Aorta (tissue), 5 donors: ENCODE measurements at regions not wholly inside any gene's neighbourhood (a gene's known extent, or its start where the extent isn't known, plus 50 kb on each side); places are given as distances from the start of the nearest gene placed in this dataset.
A peak's percentile ranks its signal among the peaks of the same experiment; 100 is the strongest.

Experiments
- ATAC-seq: fragments of 200-7000 bp; cut with Tn5 transposase; one replicate; pipeline ENCODE4 v1.9.1; 2022; ENCODE audit warnings: moderate library complexity; ENCODE audit not compliant: low FRiP score
- DNase-seq, 2 donors: peaks; one replicate each; pipeline ENCODE4 v3.0.0-alpha.2; 2020
- H3K27ac ChIP-seq, 2 donors: one replicate each; pipeline ENCODE4 v1.5.1; 2013; ENCODE audit warnings: low read length in 2 of 2, mild to moderate bottlenecking in 2 of 2, moderate library complexity in 2 of 2, control low read depth in 1 of 2, inconsistent platforms in 1 of 2, low read depth in 1 of 2
- H3K27me3 ChIP-seq, 2 donors: one replicate each; pipeline ENCODE4 v1.6.1; 2013; ENCODE audit warnings: control low read depth in 1 of 2, low read length in 1 of 2, mild to moderate bottlenecking in 1 of 2, moderate library complexity in 1 of 2; ENCODE audit not compliant: insufficient read depth in 2 of 2, control insufficient read depth in 1 of 2
- H3K36me3 ChIP-seq, 2 donors: one replicate each; pipeline ENCODE4 v1.6.1; 2013; ENCODE audit warnings: control low read depth in 1 of 2, low read length in 1 of 2, mild to moderate bottlenecking in 1 of 2; ENCODE audit not compliant: insufficient read depth in 2 of 2, control insufficient read depth in 1 of 2
- H3K4me1 ChIP-seq, 2 donors: one replicate each; pipeline ENCODE4 v1.6.1; 2013; ENCODE audit warnings: low read length in 2 of 2, control low read depth in 1 of 2, mild to moderate bottlenecking in 1 of 2, moderate library complexity in 1 of 2; ENCODE audit not compliant: insufficient read depth in 2 of 2, control insufficient read depth in 1 of 2
- H3K4me3 ChIP-seq, 2 donors: one replicate each; pipeline ENCODE4 v1.5.1; 2013; ENCODE audit warnings: low read length in 2 of 2, control low read depth in 1 of 2, mild to moderate bottlenecking in 1 of 2
- H3K9me3 ChIP-seq: one replicate; pipeline ENCODE4 v1.6.1; 2013; ENCODE audit warnings: mild to moderate bottlenecking, low read length; ENCODE audit not compliant: control insufficient read depth
- WGBS, 2 donors: extraction: QIAGEN DNeasy Blood & Tissue Kit; methylation state at CpG; one replicate each; pipeline ENCODE4 v1.1.7; 2013; 5-methylcytosine and 5-hydroxymethylcytosine counted together
- intact Hi-C, 2 donors: fragments of 100-400 bp; cut with DNase I; formaldehyde crosslinking; loops; one replicate each; pipeline versions ENCODE4 v1.14.2 to v1.15.0; 2022
- donor health status: healthy with polysubstance abuse.
- donor health status: Bipolar disorder and iron deficiency.
- donor health status: DM: no; HTN: no; CAD: no.
- donor health status: DM: no; HTN: no; CAD: no.
- donor health status: DM: yes; HTN: yes; CAD: no.

GRCh38 chr1:222918801-222919477 lies 104.1 kb downstream of the DISP1 start:
- no peaks in the 10 kb centered on the region for H3K36me3 ChIP-seq
- H3K27me3 ChIP-seq = no peaks in the 10 kb centered on the region
- no peak overlapping the region for H3K27ac ChIP-seq
- ATAC-seq (no peak), DNase-seq (no peak)
- H3K4me3 ChIP-seq = no peak overlapping the region
- H3K4me1 ChIP-seq = peaks cover 0 to 6% of the 10 kb centered on the region in 2 donors
- WGBS, 2 donors = 88 to 89% methylated on average over 14 of the region's 14 CpGs
- intact Hi-C loops = no loop called here
- peaks cover 5% of the 10 kb centered on the region for H3K9me3 ChIP-seq

GRCh38 chr1:222919478-222919865 lies 104.6 kb downstream of the DISP1 start:
- WGBS, 2 donors = 73 to 80% methylated on average over 5 of the region's 5 CpGs
- no peak overlapping the region for H3K27ac ChIP-seq
- DNase-seq = no peak
- intact Hi-C loops = no loop called here
- ATAC-seq = no peak
- no peaks in the 10 kb centered on the region for H3K36me3 ChIP-seq
- no peak overlapping the region for H3K4me3 ChIP-seq
- peaks cover 5% of the 10 kb centered on the region for H3K9me3 ChIP-seq
- H3K4me1 ChIP-seq = peaks cover 0 to 6% of the 10 kb centered on the region in 2 donors
- H3K27me3 ChIP-seq = no peaks in the 10 kb centered on the region

- H3K27ac ChIP-seq = no peak overlapping the region
- DNase-seq = no peak
- peaks cover 0 to 5% of the 10 kb centered on the region in 2 donors for H3K4me1 ChIP-seq
- no peaks in the 10 kb centered on the region for H3K36me3 ChIP-seq
- H3K9me3 ChIP-seq = peaks cover 5% of the 10 kb centered on the region
- intact Hi-C loops = no loop called here
- ATAC-seq = no peak
- H3K4me3 ChIP-seq = no peak overlapping the region
- H3K27me3 ChIP-seq = no peaks in the 10 kb centered on the region
These were observed 105.3 kb downstream of the DISP1 start for GRCh38 chr1:222920169-222920568.

- peaks cover 2% of the 10 kb centered on the region for H3K9me3 ChIP-seq
- H3K4me1 ChIP-seq = peaks cover 0 to 2% of the 10 kb centered on the region in 2 donors
- WGBS, 2 donors = 88 to 93% methylated on average over 1 of the region's 1 CpG
- intact Hi-C loops = no loop called here
- DNase-seq = no peak
- no peak overlapping the region for H3K4me3 ChIP-seq
- no peaks in the 10 kb centered on the region for H3K27me3 ChIP-seq
- no peak for ATAC-seq
- H3K27ac ChIP-seq = no peak overlapping the region
- H3K36me3 ChIP-seq = no peaks in the 10 kb centered on the region
These were observed 107.1 kb downstream of the DISP1 start for GRCh38 chr1:222921945-222922344.

- no peak overlapping the region for H3K4me3 ChIP-seq
- intact Hi-C loops = no loop called here
- ATAC-seq = no peak
- no peaks in the 10 kb centered on the region for H3K36me3 ChIP-seq
- H3K27ac ChIP-seq = no peak overlapping the region
- no peak for DNase-seq
- no peaks in the 10 kb centered on the region for H3K27me3 ChIP-seq
- WGBS, 2 donors = 87 to 89% methylated on average over 3 of the region's 3 CpGs
- peaks cover 0 to 2% of the 10 kb centered on the region in 2 donors for H3K4me1 ChIP-seq
- H3K9me3 ChIP-seq = no peaks in the 10 kb centered on the region
These were observed 108.7 kb downstream of the DISP1 start for GRCh38 chr1:222923506-222923905.

GRCh38 chr1:222924136-222924706 lies 109.4 kb downstream of the DISP1 start:
- intact Hi-C loops = no loop called here
- Histone ChIP-seq H3K27me3 (no peaks in the 10 kb centered on the region), H3K4me1 (peaks cover 0 to 2% of the 10 kb centered on the region in 2 donors), H3K9me3 (no peaks in the 10 kb centered on the region), H3K4me3 (no peak overlapping the region), H3K36me3 (no peaks in the 10 kb centered on the region), H3K27ac (no peak overlapping the region)
- ATAC-seq (no peak), DNase-seq (no peak)

- WGBS, 2 donors = 54 to 62% methylated on average over 6 of the region's 6 CpGs
- no peaks in the 10 kb centered on the region for H3K27me3 ChIP-seq
- ATAC-seq (no peak), DNase-seq (no peak)
- peaks cover 0 to 2% of the 10 kb centered on the region in 2 donors for H3K4me1 ChIP-seq
- no peak overlapping the region for H3K4me3 ChIP-seq
- H3K27ac ChIP-seq = no peak overlapping the region
- no peaks in the 10 kb centered on the region for H3K9me3 ChIP-seq
- intact Hi-C loops = no loop called here
- no peaks in the 10 kb centered on the region for H3K36me3 ChIP-seq
These were observed 111.7 kb downstream of the DISP1 start for GRCh38 chr1:222926566-222926965.

GRCh38 chr1:222927031-222927430 lies 112.2 kb downstream of the DISP1 start:
- no peaks in the 10 kb centered on the region for H3K36me3 ChIP-seq
- no peaks in the 10 kb centered on the region for H3K9me3 ChIP-seq
- no peak overlapping the region for H3K27ac ChIP-seq
- no peak overlapping the region for H3K4me3 ChIP-seq
- intact Hi-C loops = no loop called here
- ATAC-seq = no peak
- DNase-seq = no peak
- 97 to 99% methylated on average over 4 of the region's 4 CpGs for WGBS, 2 donors
- peaks cover 0 to 2% of the 10 kb centered on the region in 2 donors for H3K4me1 ChIP-seq
- no peaks in the 10 kb centered on the region for H3K27me3 ChIP-seq

- intact Hi-C loops = no loop called here
- Histone ChIP-seq H3K4me1 (no peaks in the 10 kb centered on the region), H3K36me3 (no peaks in the 10 kb centered on the region), H3K27ac (no peak overlapping the region), H3K9me3 (no peaks in the 10 kb centered on the region), H3K4me3 (no peak overlapping the region), H3K27me3 (no peaks in the 10 kb centered on the region)
- ATAC-seq = peak; percentile 65
- 31 to 32% methylated on average over 3 of the region's 3 CpGs for WGBS, 2 donors
- no peak for DNase-seq
These were observed 113.4 kb downstream of the DISP1 start for GRCh38 chr1:222928212-222928611.
